ENCODE measurements at regions not wholly inside any gene's neighbourhood (a gene's known extent, or its start where the extent isn't known, plus 50 kb on each side); places are given as distances from the start of the nearest gene placed in this dataset.

- CTCF ChIA-PET (ENCODE audit: low intra/inter-chr PET ratio) = no interaction called here
- no peak for TF ChIP-seq MITF (IDR thresholded peaks at IDR 0.05)
- TF ChIP-seq CHD1 (IDR thresholded peaks at IDR 0.05; ENCODE audit: low read length) = no peak
- no peak for TF ChIP-seq ZNF407 (IDR thresholded peaks at IDR 0.05; ENCODE audit: low read depth)
- TF ChIP-seq, protein P1, sequence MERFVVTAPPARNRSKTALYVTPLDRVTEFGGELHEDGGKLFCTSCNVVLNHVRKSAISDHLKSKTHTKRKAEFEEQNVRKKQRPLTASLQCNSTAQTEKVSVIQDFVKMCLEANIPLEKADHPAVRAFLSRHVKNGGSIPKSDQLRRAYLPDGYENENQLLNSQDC (CRISPR knock-in tag; IDR thresholded peaks at IDR 0.05) = no peak
- no peak for TF ChIP-seq RFX5 (IDR thresholded peaks at IDR 0.05; ENCODE audit: low read depth, low read length)
- TF ChIP-seq MAFK (IDR thresholded peaks at IDR 0.05; ENCODE audit: low read length) = no peak
- TF ChIP-seq CLOCK (CRISPR knock-in tag; IDR thresholded peaks at IDR 0.05; ENCODE audit: borderline replicate concordance) = no peak
- TF ChIP-seq, protein P2, sequence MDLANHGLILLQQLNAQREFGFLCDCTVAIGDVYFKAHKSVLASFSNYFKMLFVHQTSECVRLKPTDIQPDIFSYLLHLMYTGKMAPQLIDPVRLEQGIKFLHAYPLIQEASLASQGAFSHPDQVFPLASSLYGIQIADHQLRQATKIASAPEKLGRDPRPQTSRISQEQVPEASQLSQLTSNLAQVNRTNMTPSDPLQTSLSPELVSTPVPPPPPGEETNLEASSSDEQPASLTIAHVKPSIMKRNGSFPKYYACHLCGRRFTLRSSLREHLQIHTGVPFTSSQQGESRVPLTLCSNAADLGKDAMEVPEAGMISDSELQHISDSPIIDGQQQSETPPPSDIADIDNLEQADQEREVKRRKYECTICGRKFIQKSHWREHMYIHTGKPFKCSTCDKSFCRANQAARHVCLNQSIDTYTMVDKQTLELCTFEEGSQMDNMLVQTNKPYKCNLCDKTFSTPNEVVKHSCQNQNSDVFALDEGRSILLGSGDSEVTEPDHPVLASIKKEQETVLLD (IDR thresholded peaks at IDR 0.05) = no peak
- no peak for TF ChIP-seq SMAD2 (IDR thresholded peaks at IDR 0.05; ENCODE audit: low read depth, low read length)
These were observed 487.4 kb downstream of the TLE4 start for GRCh38 chr9:80059191-80059590.

More at GRCh38 chr9:80059191-80059590, 487.4 kb downstream of the TLE4 start:
- Histone ChIP-seq H3K9ac (ENCODE audit: insufficient read depth in 1 of 2, low read depth in 2 of 2, low read length in 2 of 2) (no peak overlapping the region), H3K4me2 (ENCODE audit: insufficient read depth, low read length) (no peak overlapping the region), H3K27ac (ENCODE audit: extremely low read depth, low read depth, low read length) (no peak overlapping the region), H3K79me2 (ENCODE audit: control insufficient read depth, insufficient read depth, low read length) (no peaks in the 10 kb centered on the region), H4K20me1 (replicated peaks; ENCODE audit: control insufficient read depth, insufficient read depth, low read length) (no peaks in the 10 kb centered on the region), H3K4me3 (no peak overlapping the region), H2AFZ (ENCODE audit: low read depth, low read length) (no peak overlapping the region), H3K27me3 (ENCODE audit: control insufficient read depth in 2 of 2, insufficient read depth in 2 of 2, low read length in 2 of 2) (no peaks in the 10 kb centered on the region), H3K9me1 (ENCODE audit: control insufficient read depth, insufficient read depth, low read length) (no peaks in the 10 kb centered on the region), H3K4me1 (replicated peaks in 1 of 2; ENCODE audit: control insufficient read depth in 2 of 2, insufficient read depth in 2 of 2, low read length in 2 of 2) (no peaks in the 10 kb centered on the region), H3K36me3 (ENCODE audit: control insufficient read depth, insufficient read depth, low read length) (no peaks in the 10 kb centered on the region), H3K9me3 (replicated peaks; ENCODE audit: control insufficient read depth, insufficient read depth, low read depth, low read length) (no peaks in the 10 kb centered on the region)
- ATAC-seq = no peak
- 0% methylated on average over 6 of the region's 6 CpGs for WGBS (ENCODE audit: insufficient coverage, low coverage, missing lambda C conversion rate)
- BruUV-seq (replicated peaks) = no TSS peak
- DNase-seq (ENCODE audit: extremely low read depth in 1 of 4, low spot score in 3 of 4) = no peak
- POLR2A ChIA-PET = no interaction called here
- in situ Hi-C loops (cut with MboI) = no loop called here
- FAIRE-seq = no peak
- intact Hi-C loops (cut with micrococcal nuclease) = no loop called here
